NCI-H2029 treated with DMSO at 0.1 percent for 48 hours (cell line): ENCODE measurements at regions not wholly inside any gene's neighbourhood (a gene's known extent, or its start where the extent isn't known, plus 50 kb on each side); places are given as distances from the start of the nearest gene placed in this dataset.

ENCODE experiments used
- DNase-seq: peaks from one replicate; lab custom pipeline; 2025; lab: John Stamatoyannopoulos, UW

- DNase-seq = no peak
Measured at GRCh38 chr4:104418286-104418685, 76.4 kb downstream of the CXXC4 start.

- DNase-seq = no peak
Measured at GRCh38 chr4:104417357-104417882, 77.3 kb downstream of the CXXC4 start.

- no peak for DNase-seq
Measured at GRCh38 chr4:104416725-104417356, 77.9 kb downstream of the CXXC4 start.

- no peak for DNase-seq
Measured at GRCh38 chr4:104413487-104413886, 81.2 kb downstream of the CXXC4 start.

- no peak for DNase-seq
Measured at GRCh38 chr4:104412344-104412743, 82.3 kb downstream of the CXXC4 start.

GRCh38 chr4:104411502-104411901, 83.2 kb downstream of the CXXC4 start:
- no peak for DNase-seq

- no peak for DNase-seq
Measured at GRCh38 chr4:104408878-104409277, 85.8 kb downstream of the CXXC4 start.

GRCh38 chr4:104404361-104404760, 90.3 kb downstream of the CXXC4 start:
- DNase-seq = no peak

GRCh38 chr4:104395168-104395614, 99.5 kb downstream of the CXXC4 start:
- peak; percentile 33 for DNase-seq

- DNase-seq = peak; percentile 30
Measured at GRCh38 chr4:104394406-104395167, 100.1 kb downstream of the CXXC4 start.

- DNase-seq = no peak
Measured at GRCh38 chr4:104393655-104394324, 100.9 kb downstream of the CXXC4 start.

GRCh38 chr4:104385713-104386112, 109.0 kb downstream of the CXXC4 start:
- no peak for DNase-seq

GRCh38 chr4:104382961-104383360, 111.7 kb downstream of the CXXC4 start:
- DNase-seq = no peak

- DNase-seq = no peak
Measured at GRCh38 chr4:104381729-104382128, 113.0 kb downstream of the CXXC4 start.

GRCh38 chr4:104365618-104366017, 129.1 kb downstream of the CXXC4 start:
- no peak for DNase-seq

- no peak for DNase-seq
Measured at GRCh38 chr4:104353481-104353880, 141.2 kb downstream of the CXXC4 start.

GRCh38 chr4:104352211-104352610, 142.5 kb downstream of the CXXC4 start:
- no peak for DNase-seq

- no peak for DNase-seq
Measured at GRCh38 chr4:104351706-104352105, 143.0 kb downstream of the CXXC4 start.

GRCh38 chr4:104345598-104346242, 149.0 kb downstream of the CXXC4 start:
- DNase-seq = no peak

GRCh38 chr4:104344342-104344980, 150.2 kb downstream of the CXXC4 start:
- DNase-seq = no peak

- no peak for DNase-seq
Measured at GRCh38 chr4:104334410-104334809, 160.3 kb downstream of the CXXC4 start.
